GM19397 (cell line): ENCODE measurements at regions not wholly inside any gene's neighbourhood (a gene's known extent, or its start where the extent isn't known, plus 50 kb on each side); places are given as distances from the start of the nearest gene placed in this dataset.
"Not testable (repeated sequence)": the region's sequence is repeated elsewhere in the genome, so short reads cannot be mapped to it uniquely, and the experiment has no call there.

ENCODE experiments used
- ATAC-seq: cut with Tn5 transposase; IDR thresholded peaks from one replicate; pipeline ENCODE4 v1.9.1; 2021; ENCODE audit warnings: mild to moderate bottlenecking, moderate library complexity; ENCODE audit not compliant: unreplicated experiment

DNA sequence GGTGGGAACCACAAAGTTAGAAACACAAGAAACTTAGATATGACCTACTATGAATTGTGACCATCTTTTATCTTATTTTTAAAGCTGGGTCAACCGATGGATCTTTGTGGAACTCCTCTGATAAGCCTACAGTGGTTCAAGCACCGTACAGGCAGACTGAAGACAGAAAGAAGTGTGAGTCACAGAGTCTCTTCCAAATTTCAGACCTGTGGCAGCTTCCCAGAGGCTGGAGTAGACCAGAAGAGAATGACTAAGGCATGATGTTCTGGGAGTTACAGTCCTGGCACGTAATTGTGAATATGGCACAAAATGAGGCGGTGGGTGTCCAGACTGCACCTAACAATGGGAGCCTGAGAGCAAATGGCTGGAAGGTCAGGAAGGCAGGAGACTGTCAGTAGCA is 70.0 kb downstream of the LMO4 start:
- no peak for ATAC-seq

DNA sequence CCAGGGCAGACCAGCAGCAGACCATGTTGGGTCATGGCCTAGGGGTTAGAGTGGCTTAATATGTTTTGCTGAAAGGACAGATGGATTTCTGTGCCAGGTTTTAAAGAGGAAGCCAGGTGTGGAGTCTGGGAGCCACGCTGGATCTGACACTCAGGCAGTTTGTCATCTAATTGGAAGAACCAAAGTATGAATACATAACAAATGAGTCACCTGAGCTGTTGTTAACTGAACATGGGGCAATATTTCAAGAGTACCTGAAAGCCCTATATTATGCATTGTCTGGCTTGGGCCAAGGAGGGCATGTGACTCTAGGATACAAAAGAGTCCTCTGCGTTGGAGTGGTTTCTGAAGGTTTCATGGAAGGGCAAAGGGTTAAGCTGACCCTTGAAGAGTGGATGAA is 70.6 kb downstream of the LMO4 start:
- ATAC-seq = no peak

DNA sequence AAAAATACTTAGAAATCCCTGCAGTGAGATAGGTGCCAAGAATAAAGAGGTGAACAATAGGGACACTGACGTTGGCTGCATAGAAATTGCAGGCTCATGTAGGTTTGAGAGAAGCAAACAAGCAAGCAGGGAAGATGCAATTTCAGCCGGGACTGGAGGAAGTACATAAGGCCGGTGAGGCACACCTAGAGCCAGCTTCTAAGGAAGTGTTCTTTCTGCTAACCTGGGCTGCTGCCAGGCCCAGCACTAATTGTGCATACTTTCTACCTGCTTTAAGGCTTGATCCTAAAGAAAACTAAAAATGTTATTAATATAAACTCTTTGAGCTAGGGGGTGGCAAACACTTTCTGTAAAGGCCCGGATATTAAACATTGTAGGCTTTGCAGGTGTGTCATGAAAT is 71.0 kb downstream of the LMO4 start:
- no peak for ATAC-seq

DNA sequence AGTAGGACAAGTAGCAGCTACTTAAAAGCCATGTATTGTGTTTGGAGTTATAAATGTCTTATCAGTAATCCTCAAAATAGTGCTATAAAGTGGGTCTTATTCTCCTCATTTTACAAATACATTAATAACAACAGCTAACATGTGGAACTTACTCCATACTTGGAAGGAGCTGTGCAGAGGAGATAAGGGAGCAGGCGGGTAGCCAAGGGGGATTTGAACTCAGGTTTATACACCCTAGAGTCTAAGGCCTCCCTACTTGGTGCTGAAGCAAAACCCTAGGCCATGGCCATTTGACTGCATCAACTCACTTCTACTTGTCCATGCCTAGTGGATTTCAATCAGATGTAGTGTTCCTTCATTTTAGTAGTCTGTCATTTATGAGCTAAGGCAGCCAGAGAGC is 72.1 kb downstream of the LMO4 start:
- no peak for ATAC-seq

DNA sequence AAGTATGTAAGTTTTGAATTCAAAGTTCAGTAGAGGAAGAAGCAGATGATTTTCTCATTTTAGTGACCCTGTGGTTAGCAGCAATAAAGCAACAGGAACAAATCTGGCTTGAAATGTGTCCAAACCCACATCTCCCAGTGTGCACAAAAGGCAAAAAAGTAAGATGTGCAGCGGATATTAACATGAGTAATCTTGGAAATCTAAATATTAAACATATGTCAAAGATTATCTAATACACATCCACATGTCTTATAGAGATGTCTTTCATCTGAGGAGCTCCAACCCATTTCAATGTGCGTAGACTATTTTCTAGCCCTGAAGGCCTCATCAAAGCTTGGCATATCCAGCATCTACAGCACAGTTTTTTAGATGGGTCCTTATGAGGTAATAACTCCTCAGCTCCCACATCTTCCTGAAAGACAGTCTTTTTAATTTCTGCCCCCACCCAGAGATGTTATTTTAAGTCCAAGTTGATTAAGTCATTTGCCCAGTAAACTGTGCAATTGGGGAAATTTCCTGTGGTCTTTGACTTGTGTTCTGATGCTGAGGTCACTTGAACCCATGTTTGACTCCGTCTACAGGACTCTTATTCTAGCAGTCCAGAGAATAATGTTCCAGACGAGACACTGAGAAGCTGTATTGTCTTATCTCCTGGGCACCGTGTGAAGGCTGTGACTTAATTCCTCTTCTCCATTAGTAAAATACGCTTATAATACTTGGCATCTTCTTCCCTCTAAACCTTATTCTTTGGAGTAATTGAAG is 73.7 kb downstream of the LMO4 start:
- no peak for ATAC-seq

DNA sequence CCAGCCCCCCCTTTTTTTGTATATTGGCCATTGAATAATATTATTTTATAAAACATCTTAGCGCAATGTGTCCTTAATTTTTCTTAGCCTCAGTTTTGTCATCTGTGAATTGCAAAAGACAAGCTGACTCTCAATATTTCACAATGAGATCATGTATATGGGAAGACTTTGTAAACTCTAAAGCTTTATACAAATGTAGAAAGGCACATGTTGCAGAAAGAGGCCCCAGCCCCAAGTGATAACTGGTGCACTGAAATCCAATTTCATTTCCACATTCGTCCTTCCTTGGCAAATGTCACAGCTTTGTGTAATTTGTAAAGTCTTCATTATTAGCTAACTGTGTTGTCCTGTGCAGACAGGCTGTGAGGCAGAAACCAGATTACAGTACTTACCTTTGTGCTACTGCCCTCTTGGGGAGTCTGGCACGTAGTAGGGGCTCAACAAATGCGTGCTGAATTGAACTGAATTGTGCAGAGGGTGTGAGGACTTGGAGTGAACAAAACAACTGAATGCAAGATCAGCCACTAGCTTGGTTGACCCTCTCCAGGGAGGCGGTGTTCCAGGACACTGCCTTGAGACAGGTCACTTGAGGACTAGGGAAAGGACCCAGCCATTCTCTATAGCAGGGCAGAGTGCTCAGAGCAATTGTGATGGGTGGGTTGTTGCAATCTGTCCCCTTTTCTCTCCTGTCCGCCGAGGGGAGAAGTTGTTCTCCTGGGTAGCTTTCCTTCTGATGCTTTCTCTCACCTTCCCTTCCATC is 74.6 kb downstream of the LMO4 start:
- no peak for ATAC-seq

DNA sequence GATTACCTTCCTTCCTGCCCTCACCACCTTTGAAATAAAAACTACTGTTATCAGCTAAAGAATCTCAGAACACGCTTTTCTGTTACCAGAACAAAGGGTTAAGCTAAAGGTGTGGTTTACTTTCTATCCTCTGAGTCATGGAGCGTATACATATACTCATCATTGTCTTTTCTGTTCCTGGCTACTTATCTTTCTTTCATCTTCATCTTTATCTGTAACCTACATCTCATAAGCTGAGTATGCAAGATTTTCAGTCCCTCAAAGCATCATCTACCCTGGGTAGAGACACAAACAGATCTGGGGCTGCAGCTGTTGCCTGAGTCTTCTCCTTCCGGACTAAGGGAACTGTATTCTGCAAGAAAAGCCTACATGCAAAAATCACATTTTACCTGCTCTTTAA is 75.6 kb downstream of the LMO4 start:
- ATAC-seq = no peak

DNA sequence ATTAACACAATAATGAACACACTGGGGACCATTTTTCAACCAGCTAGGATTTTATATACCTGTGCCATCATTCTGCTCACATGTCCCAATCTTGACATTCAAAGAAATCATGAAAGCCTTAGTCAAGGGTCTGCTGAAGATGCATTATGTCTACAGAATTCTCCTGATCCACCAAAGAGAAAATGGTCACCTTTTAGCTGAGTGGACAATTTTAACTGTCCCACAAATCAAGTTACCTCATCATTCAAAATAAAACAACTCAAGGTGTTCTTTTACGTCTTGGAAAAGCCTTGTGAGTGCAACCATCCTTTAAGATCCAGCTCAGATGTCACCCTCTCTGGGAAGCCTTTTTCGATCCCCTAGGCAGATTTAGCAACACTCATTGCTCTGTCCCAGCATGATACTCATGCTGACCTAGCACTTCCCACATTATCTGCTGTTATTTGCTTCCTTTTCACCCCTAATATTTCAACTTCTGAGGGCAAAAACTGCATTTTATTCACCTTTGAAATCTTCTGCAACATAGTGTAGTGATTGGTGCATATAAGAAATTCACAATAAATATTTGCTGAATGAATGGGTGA is 80.1 kb downstream of the LMO4 start:
- ATAC-seq = no peak

DNA sequence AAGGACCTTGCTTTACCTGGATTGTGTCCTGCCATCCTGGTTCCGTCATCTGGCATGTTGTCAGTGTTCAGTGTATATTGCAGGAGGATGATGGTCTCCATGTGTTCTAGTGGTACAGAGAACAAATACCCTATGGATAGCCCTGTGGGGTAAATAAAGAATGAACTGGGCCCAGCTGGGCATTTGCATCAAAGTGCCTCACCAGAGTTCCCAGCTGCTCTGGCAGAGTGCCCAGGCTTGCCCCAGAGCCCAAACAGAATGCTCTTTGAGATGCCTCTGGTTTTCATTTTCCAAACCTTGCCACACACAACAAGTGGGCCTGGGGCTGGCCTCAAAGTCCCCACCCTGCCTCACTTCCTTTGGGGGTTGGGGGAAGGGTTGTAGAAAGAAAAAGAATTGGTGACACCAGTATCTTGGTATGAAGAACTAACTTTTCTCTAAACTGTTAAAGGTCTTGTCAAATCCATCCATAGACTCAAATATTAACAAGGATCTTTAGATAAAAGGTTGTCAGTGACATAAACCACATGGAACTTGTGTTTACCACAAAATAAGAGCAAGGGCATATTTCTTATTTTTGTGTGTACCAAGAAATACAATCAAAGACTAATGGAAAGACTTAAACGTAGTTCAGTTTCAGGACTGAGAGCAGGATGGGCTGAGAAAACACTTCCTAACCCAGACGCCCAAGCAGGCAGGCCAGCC is 82.2 kb downstream of the LMO4 start:
- no peak for ATAC-seq

DNA sequence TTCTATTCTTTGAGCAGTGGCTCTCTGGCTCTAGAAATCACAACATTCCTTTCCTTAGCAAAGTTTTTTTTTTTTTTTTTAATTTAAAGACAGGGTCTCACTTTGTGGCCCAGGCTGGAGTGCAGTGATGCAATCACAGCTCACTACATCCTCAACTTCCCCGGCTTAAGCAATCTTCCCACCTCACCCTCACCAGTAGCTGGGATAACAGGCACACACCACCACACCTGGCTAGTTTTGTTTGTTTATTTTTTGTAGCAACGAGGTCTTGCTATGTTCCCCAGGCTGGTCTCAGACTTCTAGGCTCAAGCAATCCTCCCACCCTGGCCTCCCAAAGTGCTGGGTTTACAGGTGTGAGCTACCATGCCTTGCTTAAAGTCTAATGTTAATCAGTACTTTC is 85.2 kb downstream of the LMO4 start:
- not testable (repeated sequence) for ATAC-seq

DNA sequence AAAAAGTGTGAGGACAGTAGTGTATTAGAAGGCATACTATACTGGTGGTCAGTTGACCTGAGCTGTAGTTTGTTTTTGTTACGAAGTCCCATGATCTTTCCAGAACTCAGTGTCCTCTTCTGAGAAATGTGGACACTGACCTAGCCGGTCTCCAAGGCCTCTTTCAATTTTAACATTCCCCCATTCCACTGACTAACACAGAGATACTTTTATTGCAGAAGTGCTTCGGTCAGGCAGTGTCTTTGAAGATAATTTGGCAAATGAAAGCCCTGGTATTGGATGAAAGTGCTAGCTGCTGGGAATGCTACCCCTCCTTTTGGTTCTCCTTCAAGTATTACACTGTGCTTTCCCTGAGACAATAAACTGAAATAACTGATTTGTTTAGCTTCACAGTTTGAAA is 89.4 kb downstream of the LMO4 start:
- no peak for ATAC-seq

DNA sequence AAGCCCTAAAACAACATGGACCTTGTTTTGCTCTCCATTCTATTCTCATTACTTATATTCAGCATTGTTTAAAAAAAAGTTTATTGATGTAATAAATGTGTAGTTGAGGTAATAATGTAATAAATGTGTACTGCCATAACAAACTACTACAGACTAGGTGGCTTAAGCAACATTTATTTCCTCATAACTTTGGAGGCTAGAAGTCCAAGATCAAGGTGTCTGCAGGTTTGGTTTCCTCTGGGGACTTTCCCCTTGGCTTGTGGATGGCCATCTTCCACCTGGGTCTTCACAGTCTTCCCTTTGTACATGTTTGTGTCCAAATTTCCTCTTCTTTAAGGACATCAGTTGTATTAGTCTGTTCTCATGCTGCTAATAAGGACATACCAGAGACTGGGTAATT is 93.1 kb downstream of the LMO4 start:
- no peak for ATAC-seq

DNA sequence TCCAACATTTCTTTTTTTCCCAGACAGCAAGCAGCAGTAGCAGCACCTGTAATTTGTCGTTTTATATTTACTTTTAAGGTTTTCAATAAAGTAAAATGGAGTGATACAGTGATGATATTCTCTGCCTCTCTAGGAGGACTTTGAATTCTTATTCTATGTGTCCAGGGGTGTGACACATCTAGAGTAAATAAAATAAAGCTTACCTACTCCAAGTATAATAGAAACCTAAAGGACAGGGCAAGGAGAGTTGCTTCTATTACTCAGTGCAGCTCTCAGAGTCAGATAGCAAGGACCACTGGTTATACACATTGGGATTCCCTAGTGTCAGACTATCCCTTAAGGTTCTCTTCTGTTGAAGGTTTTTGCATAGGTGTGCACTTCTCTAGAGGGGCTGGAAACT is 95.9 kb downstream of the LMO4 start:
- no peak for ATAC-seq

DNA sequence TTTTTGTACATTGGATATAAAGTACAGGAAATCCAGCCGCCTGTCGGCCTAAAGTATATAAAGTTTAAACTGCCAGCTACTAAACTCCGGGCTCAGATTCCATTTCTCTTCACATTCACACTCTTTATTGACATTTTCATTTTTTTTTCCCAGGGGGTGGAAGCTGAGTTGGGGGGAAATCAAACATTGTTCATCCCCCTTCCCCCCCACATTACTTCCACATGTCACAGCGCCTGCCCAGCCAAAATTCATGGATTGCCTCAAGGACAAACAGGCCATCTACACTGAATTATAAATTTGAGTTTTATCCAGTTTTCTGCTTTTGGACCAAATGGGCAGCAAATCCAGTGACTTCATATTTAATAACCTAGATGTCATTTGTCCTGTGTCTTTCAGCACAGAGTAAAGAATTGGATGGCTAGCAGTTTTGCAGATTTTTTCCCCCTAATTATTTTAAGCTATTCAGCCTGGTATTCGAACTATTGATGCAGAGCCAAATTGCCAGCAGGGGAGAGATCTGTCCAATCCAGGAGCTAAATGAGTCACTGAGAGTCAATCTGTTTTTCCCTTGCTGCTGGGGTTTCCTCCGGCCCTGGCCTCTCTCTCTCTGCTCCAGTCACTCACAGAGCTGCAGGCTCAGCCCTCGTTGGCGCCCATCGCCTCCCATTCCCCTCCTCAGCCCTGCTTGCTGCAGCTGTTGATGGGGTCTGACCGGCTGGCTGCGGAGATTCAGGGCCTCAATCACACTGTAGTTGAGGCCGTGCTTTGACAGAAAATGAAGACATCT is 98.0 kb downstream of the LMO4 start:
- no peak for ATAC-seq

DNA sequence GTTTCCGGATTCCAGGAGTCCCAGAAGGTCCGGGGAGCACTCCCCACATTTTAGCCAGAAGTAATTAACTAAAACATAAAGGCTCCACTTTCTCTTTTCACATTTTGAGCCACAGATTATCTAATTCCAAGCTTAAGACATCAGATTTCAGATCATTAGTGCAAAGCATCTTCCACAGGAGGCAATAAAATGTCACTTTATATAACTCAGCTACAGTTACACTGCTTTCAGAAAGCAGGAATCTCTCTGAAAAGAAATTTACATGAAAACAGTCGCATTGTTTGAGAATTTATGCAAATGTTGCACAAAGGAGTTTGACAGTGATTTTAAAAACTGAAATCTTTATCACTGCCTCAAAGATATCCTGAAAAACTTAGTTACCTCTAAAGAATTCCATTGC is 99.7 kb downstream of the LMO4 start:
- ATAC-seq = no peak

DNA sequence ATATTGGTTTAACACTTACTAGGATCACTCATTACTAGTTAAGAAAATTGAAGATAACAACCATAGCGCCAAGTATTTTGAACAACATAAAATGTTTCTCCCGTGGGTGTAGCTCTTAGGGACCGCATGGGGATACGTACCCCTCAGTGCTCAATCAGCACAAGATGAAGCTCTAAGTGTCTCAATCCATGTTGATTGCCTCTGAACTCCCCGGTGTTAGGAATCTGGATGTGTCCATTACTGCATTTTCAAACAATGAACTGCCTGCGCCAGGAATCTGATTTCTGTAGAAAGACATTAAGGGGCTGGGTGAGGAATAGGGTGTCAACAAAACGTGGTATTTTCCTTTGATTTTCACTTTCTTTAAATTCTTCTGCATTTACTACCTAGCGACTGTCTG is 100.2 kb downstream of the LMO4 start:
- ATAC-seq = no peak

DNA sequence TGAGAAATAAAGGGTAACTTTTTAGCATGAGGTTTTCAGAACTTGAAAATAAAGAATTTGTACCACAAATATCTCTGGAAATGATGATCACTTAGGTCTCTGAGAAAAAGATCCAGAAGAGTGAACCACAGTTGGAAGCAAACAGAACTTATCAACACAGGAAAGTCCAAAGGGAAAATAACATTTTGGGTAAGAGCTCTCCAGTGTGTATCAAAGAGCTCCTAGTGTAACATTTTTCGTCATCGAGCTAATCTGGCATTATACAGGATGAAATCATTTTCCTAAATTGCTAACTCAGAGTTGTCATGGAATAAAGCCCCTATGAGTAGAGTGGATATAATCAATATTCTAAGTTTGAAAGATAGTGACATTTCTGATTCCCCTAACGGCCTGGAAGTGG is 104.0 kb downstream of the LMO4 start:
- ATAC-seq = no peak

DNA sequence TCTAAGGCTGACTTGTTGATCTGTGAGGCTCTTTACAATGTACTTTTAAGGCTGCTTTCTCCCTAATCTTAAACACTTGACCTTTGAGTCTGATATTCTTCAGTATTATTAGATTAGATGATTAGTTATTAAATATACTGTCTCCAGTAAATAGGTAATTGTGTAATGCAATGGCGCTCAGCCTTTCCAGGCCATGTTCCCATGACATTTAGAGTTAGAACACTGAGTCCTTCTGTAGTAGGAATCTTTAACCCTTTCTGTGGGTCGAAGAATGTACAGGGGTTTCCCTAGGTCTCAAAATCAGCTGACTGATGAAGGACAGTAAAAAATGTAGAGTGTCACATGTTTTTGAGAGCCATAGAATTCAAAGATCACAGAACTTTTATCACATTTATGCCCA is 104.4 kb downstream of the LMO4 start:
- ATAC-seq = not testable (repeated sequence)

DNA sequence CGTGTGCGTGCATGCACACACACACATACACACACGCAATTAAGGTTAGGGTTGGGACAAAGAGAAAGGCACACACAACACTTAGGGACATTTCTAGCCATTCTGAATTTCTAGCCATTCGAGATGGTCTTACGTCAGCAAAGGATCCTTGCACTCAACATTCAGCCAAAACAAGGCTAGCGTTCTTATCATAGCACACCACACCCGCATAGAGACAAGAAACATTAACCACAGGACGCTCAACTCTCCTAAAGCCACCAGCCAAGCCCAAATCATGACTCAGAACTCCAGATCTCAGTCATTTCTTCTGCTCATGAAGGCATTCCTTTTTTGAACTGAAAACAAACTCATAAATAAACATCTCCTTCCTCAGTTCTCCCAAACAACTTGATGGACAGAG is 106.8 kb downstream of the LMO4 start:
- no peak for ATAC-seq

DNA sequence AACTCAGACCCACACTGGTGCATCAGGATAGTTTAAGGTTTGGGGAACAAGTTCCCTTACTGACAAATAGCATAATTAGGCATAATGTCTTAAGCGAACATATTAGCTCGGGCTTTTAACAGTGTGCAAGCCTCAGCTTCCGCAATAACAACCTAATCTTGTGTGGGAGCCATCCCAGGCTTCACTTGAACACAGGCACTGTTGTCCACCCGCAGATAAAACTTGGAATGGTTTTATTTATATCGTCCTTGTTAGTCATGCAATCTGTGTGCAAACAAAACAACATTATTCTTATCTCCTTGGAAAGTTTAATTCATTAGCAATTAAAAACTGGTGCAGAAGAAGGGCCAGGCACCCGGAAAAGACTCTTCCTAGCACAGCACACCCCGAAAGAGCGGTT is 107.4 kb downstream of the LMO4 start:
- not testable (repeated sequence) for ATAC-seq

DNA sequence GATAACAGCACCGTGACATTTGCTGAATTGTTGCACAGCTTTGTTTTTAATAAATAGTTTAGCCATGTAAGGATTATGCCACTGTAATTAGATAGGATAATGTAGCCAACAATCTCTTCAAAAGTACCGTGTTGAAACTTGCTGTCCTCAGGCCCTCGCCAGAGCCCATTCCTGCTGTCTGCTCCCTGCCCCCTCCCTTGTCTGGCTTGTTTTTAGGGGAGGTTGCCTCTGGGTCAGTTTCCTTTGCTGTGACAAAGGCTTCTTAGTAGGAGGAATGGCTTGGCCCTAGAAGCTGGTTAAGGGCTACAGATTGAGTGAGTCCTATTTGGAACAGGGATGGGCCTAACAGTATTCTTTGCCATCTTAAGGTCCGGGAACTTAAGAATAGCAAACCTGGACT is 107.9 kb downstream of the LMO4 start:
- no peak for ATAC-seq
